ENCODE measurements at regions not wholly inside any gene's neighbourhood (a gene's known extent, or its start where the extent isn't known, plus 50 kb on each side); places are given as distances from the start of the nearest gene placed in this dataset.
"Not testable (repeated sequence)": the region's sequence is repeated elsewhere in the genome, so short reads cannot be mapped to it uniquely, and the experiment has no call there.

- no peak for DNase-seq
These were observed 290.2 kb downstream of the SPATA17 start for GRCh38 chr1:217921126-217921904.

DNA sequence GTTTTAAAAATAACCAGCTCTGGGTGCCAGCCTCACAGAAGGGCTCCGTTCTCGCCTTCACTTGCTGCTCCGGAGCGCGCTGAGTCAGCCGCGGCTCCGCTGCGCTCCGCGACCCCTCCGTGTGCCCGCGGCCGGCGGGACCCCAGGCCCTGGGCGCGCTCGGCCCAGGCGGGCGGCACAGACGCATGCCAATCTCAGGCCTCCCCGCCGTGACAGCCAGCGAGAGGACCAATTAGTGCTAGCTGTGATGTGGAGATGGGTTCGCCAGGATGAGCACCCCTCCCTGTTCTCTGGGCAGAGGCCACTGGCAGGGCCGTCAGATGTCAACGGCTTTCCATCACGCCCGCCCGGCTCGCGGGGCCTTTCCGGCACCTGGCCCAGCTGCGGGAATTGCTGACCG lies 293.8 kb downstream of the SPATA17 start:
- DNase-seq: no peak

DNA sequence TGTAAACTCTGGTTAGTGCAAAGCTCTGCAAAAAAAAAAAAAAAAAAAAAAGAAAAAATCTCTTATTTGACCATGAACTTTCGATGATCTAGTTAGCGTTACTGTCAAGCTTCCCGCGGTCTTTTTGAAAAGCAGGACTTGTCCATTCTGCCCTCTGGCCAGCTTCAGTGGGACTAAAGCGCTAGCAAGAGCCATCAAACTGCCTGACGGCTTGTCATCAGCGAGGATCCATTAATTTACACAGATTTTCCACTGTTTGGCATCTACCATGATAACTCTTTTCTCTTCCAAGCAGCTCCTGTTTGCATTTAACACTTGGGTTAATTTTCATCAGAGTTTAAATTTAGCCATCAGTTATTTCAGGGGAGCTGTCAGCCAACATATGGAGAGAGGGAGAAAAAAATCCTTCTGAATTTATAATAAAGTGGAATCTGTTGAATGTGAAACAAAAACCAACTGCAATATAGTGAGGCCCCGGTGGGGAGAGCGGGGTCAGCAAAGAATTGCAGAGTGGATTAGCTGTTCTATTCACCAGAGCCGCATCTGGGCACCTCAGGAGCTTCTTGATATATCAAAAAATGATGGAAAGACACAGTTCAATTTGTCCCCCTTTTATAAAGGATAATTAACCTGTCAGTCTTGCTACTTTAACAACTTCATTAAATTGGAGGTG lies 298.2 kb downstream of the SPATA17 start:
- DNase-seq: no peak

DNA sequence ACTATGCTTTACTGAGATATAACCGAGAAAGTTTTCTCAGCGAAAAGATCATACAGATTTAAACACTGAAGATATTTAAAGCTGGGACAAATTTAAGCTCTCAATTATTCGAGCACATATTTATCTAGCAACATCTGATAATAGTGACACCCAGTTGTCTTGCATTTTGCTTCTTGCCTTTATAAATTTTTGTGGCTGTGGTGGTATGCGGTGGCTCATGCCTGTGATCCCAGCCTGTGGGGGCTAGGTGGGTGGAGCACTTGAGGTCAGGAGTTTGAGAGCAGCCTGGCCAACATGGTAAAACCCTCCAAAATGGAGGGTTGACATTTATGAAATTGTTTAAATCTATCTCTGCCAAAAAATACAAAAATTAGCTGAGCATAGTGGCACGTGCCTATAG lies 312.2 kb downstream of the SPATA17 start:
- DNase-seq: no peak

GRCh38 chr1:217944550-217944949 lies 313.4 kb downstream of the SPATA17 start:
- DNase-seq: no peak

- no peak for DNase-seq
These were observed 315.4 kb downstream of the SPATA17 start for GRCh38 chr1:217946511-217946910.

- DNase-seq: no peak
These were observed 317.6 kb downstream of the SPATA17 start for GRCh38 chr1:217948741-217949140.

GRCh38 chr1:217953330-217953729 lies 322.2 kb downstream of the SPATA17 start:
- DNase-seq: no peak

- no peak for DNase-seq
These were observed 322.8 kb downstream of the SPATA17 start for GRCh38 chr1:217953922-217954321.

- DNase-seq: no peak
These were observed 324.6 kb downstream of the SPATA17 start for GRCh38 chr1:217955723-217956122.

DNA sequence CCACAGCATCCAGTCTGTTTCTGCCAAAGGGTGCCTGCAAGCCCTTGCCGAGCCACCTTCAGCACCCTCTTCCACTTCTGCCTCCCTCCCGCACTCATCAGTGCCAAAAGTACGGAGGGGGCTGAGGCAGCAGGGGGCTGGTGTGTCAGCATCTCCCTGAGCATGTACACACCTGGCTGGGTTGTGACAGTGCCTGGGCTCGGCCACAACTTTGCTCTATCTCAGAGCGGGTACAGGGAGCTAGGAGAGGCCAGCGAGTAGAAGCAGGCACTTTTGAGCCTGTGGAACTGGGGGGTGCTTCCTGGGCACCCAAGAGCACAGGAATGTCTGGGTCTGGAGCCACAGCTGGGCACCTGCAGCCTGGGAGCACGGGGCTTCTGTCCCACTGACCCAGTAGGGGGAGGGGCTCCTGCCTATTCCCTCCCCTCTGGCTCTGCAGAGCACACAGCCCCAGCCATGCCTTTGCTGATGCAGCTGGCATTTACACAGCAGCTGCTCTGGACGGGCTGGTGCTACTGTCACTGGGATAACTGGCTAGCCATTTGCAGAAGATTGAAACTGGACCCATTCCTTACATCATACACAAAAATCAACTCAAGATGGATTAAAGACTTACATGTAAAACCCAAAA lies 319.8 kb upstream of the RRP15 start:
- no peak for DNase-seq

DNA sequence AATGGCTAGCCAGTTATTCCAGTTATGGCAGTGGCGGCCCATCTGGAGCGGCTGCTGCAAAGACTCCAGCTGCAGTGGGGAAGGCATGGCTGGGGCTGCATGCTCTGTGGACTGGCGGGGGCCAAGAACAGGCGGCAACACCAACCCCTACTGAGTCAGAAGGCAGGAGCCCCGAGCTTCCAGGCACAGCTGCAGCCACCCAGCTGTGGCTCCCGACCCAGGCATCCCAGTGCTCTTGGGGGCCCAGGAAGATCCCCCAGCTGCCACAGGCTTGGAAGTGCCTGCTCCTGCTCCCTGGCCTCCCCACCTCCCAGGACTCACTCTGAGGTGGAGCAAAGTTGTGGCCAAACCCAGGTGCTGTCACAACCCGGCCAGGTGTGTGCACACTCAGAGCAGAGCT lies 317.0 kb upstream of the RRP15 start:
- no peak for DNase-seq

DNA sequence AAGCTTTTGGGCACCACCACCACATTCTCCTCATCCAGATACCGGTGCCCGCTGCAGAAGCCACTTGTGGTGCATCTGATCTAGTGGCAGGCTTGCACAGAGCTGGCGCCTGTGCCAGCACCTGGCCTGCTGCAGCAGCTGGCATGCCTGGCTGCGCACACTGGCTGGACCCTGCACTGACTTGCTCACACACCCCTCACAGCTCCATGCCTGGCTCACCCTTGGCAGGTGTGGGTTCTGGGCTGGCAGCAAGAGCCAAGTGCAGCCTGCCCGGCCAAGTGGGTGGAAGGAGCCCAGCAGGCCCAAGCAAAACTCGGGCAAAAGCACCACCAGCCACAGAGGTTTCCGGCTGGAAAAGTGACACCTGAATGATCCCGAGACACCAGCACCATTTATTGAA lies 315.7 kb upstream of the RRP15 start:
- no peak for DNase-seq

GRCh38 chr1:217977943-217978342 lies 307.1 kb upstream of the RRP15 start:
- no peak for DNase-seq

DNA sequence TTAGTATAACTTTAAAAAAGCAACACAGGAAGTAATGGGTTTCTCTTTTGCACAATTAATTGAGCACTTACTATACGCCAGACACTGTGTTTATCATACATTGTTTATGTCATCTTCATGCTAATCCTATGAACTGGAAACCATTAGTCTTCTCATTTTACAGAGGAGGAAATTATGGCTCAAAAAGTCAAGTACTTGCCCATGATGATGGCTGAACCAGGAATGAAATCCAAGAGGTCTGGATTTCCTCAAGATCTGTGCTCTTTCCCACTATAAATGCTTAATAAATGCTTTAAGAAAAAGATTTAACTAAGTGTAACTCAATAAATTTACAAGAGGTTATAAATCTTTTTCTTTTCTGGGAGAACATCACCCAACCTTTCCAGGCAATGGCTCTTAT lies 303.7 kb upstream of the RRP15 start:
- DNase-seq: no peak

- DNase-seq: no peak
These were observed 302.6 kb upstream of the RRP15 start for GRCh38 chr1:217982331-217983050.

- DNase-seq: no peak
These were observed 302.1 kb upstream of the RRP15 start for GRCh38 chr1:217983051-217983375.

DNA sequence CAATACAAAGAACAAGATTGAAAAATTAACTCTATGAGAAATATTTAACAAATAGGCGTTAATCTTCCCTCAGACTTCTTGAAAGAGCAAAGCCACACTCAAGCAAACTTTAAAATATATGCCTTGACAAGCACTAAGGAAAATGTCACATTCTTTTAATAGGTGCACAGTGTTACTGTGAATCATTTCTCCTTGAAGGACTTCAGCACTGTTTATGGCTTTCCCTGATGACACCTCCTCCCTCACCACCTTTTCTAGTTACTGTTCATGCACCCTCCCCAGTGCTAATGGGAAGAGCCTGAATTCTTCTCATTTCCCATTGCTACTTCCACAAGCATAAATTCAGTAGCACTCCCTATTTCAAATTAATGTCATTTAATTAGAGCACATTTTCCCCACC lies 299.5 kb upstream of the RRP15 start:
- no peak for DNase-seq

GRCh38 chr1:217989510-217989909 lies 295.6 kb upstream of the RRP15 start:
- no peak for DNase-seq

- no peak for DNase-seq
These were observed 291.7 kb upstream of the RRP15 start for GRCh38 chr1:217993439-217993838.

DNA sequence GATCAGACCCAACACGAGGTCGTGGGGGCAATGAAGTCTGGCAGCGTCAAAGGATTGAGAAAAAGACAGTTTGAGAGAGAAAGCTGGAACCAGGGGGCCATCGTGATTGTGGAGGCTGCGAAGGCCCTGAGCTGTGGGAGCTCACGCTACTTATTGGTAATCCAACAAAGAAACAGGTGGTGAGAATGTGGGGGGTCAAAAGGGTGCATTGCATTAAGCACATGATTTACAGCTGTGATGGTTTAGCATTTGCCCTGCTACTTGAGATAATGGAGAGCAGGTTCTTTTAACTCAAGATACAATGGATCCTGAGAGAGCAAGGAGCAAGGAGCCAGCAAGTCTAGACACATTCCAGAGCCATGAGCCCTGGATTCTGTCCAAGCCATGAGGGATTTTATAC lies 276.8 kb upstream of the RRP15 start:
- DNase-seq: not testable (repeated sequence)

DNA sequence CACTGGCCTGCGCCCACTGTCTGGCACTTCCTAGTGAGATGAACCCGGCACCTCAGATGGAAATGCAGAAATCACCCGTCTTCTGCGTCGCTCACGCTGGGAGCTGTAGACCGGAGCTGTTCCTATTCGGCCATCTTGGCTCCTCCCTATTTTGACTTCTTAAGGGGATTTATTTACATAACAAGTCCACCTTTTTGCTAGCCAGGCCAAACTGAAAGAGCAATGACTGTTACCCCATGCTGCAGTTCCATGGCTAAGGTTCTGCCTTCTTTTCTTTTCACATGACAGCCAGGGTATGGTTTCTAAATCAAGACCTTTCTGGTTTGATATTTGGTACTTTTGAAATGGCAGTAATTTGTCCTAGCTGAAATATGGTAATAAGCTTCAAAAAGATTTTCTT lies 270.0 kb upstream of the RRP15 start:
- not testable (repeated sequence) for DNase-seq

DNA sequence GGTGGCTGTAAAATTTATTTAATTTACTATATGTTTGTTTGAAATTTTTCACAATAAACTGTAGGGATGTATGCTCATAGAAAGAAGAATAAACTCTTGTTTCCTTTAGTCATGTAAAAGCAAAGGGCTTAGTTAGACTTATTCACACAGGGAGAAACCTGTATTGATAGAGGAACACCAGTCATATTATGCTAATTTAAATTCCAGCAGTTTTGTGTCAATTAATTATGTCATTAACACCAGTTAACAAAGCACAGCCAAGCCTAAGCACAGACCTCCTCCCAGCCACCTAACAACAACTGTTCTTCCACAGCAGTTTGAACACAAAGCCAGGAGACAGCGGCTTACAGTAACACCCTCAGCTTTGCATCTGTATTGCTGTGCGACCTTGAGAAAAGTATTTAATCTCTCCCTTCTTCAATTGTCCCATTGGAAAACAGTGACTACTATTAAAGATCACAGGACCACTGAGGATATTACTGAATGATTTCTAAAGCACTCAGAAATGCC lies 260.8 kb upstream of the RRP15 start:
- no peak for DNase-seq
